Gastrocnemius medialis (tissue), 4 donors: ENCODE measurements at regions not wholly inside any gene's neighbourhood (a gene's known extent, or its start where the extent isn't known, plus 50 kb on each side); places are given as distances from the start of the nearest gene placed in this dataset.

Experiments
- CTCF ChIP-seq, 5 experiments: fragments of 450-650 bp in 3 of 5; fragments of 200-600 bp in 2 of 5; sonication (generic) in 2 of 5; IDR thresholded peaks in 4 of 5; conservative IDR thresholded peaks in 1 of 5; 1 replicate in 4 of 5; 2 replicates in 1 of 5; pipeline ENCODE4 v1.5.1; 2016 to 2019; ENCODE audit warnings: antibody characterized with exemption in 5 of 5, mild to moderate bottlenecking in 3 of 5, moderate library complexity in 3 of 5
- POLR2A ChIP-seq, 2 donors: fragments of 450-650 bp; IDR thresholded peaks; one replicate each; pipeline ENCODE4 v1.6.1; 2017; ENCODE audit warnings: antibody characterized with exemption in 2 of 2, mild to moderate bottlenecking in 2 of 2, moderate library complexity in 2 of 2

GRCh38 chr1:37399830-37400464 lies 74.4 kb upstream of the ZC3H12A start:
- TF ChIP-seq CTCF (IDR thresholded peaks at IDR 0.05 in 4 of 5, conservative IDR thresholded peaks at IDR 0.05 in 1 of 5) (no peak), POLR2A (IDR thresholded peaks at IDR 0.05) (no peak)
